Ascending aorta (tissue), 2 donors: ENCODE measurements at regions not wholly inside any gene's neighbourhood (a gene's known extent, or its start where the extent isn't known, plus 50 kb on each side); places are given as distances from the start of the nearest gene placed in this dataset.

Source experiments
- DNase-seq, 2 donors: peaks; one replicate each; pipeline ENCODE4 v3.0.0-alpha.2; 2019; ENCODE audit warnings: low spot score in 2 of 2
- H3K27ac ChIP-seq, 2 donors: fragments of 200-600 bp; sonication (generic); one replicate each; pipeline ENCODE4 v1.5.1; 2016 to 2017; ENCODE audit warnings: mild to moderate bottlenecking in 1 of 2
- H3K27me3 ChIP-seq: fragments of 200-600 bp; sonication (generic); one replicate; pipeline ENCODE4 v1.5.1; 2017
- H3K36me3 ChIP-seq, 2 donors: fragments of 200-600 bp; sonication (generic); one replicate each; pipeline ENCODE4 v1.5.1; 2016
- H3K4me1 ChIP-seq, 2 donors: fragments of 200-600 bp; sonication (generic); one replicate each; pipeline ENCODE4 v1.5.1; 2016 to 2017; ENCODE audit warnings: mild to moderate bottlenecking in 1 of 2
- H3K4me3 ChIP-seq, 2 donors: fragments of 200-600 bp; sonication (generic); one replicate each; pipeline ENCODE4 v1.5.1; 2016 to 2017; ENCODE audit warnings: mild to moderate bottlenecking in 1 of 2
- H3K9me3 ChIP-seq, 2 donors: fragments of 200-600 bp; sonication (generic); one replicate each; pipeline ENCODE4 v1.5.1; 2016
- CTCF ChIP-seq, 3 experiments: fragments of 200-600 bp in 2 of 3; fragments of 450-650 bp in 1 of 3; sonication (generic) in 2 of 3; IDR thresholded peaks; one replicate each; pipeline ENCODE4 v1.5.1; 2016 to 2019; ENCODE audit warnings: antibody characterized with exemption in 3 of 3, mild to moderate bottlenecking in 1 of 3, moderate library complexity in 1 of 3
- intact Hi-C: fragments of 100-400 bp; cut with DNase I; formaldehyde crosslinking; loops from one replicate; pipeline ENCODE4 v1.15.1; 2023

GRCh38 chr13:87078947-87079795 is 592.0 kb upstream of the SLITRK5 start:
- H3K27ac ChIP-seq = no peak overlapping the region
- intact Hi-C loops = no loop called here
- no peaks in the 10 kb centered on the region for H3K27me3 ChIP-seq
- no peak for TF ChIP-seq CTCF (IDR thresholded peaks at IDR 0.05)
- no peak overlapping the region for H3K4me3 ChIP-seq
- H3K4me1 ChIP-seq = no peaks in the 10 kb centered on the region
- no peak for DNase-seq
- H3K36me3 ChIP-seq = no peaks in the 10 kb centered on the region
- H3K9me3 ChIP-seq = no peaks in the 10 kb centered on the region

GRCh38 chr13:87080100-87080779 is 590.9 kb upstream of the SLITRK5 start:
- no peak for DNase-seq
- intact Hi-C loops = no loop called here
- Histone ChIP-seq H3K27me3 (no peaks in the 10 kb centered on the region), H3K4me1 (no peaks in the 10 kb centered on the region), H3K36me3 (no peaks in the 10 kb centered on the region), H3K9me3 (no peaks in the 10 kb centered on the region), H3K27ac (no peak overlapping the region), H3K4me3 (no peak overlapping the region)
- no peak for TF ChIP-seq CTCF (IDR thresholded peaks at IDR 0.05)

GRCh38 chr13:87084192-87084591 is 587.0 kb upstream of the SLITRK5 start:
- no peak overlapping the region for H3K27ac ChIP-seq
- DNase-seq = no peak
- intact Hi-C loops = no loop called here
- H3K4me3 ChIP-seq = no peak overlapping the region
- no peak for TF ChIP-seq CTCF (IDR thresholded peaks at IDR 0.05)
- no peaks in the 10 kb centered on the region for H3K27me3 ChIP-seq
- H3K4me1 ChIP-seq = no peaks in the 10 kb centered on the region
- no peaks in the 10 kb centered on the region for H3K36me3 ChIP-seq
- no peaks in the 10 kb centered on the region for H3K9me3 ChIP-seq

GRCh38 chr13:87087741-87088140 is 583.4 kb upstream of the SLITRK5 start:
- intact Hi-C loops = no loop called here
- no peak for DNase-seq

GRCh38 chr13:87089391-87089790 is 581.8 kb upstream of the SLITRK5 start:
- Histone ChIP-seq H3K36me3 (no peaks in the 10 kb centered on the region), H3K27me3 (no peaks in the 10 kb centered on the region), H3K4me1 (no peaks in the 10 kb centered on the region), H3K27ac (no peak overlapping the region), H3K4me3 (no peak overlapping the region), H3K9me3 (no peaks in the 10 kb centered on the region)
- intact Hi-C loops = no loop called here
- no peak for DNase-seq
- no peak for TF ChIP-seq CTCF (IDR thresholded peaks at IDR 0.05)

More at GRCh38 chr13:87087741-87088140, 583.4 kb upstream of the SLITRK5 start:
- Histone ChIP-seq H3K4me3 (no peak overlapping the region), H3K27me3 (no peaks in the 10 kb centered on the region), H3K9me3 (no peaks in the 10 kb centered on the region), H3K36me3 (no peaks in the 10 kb centered on the region), H3K27ac (no peak overlapping the region), H3K4me1 (no peaks in the 10 kb centered on the region)
- TF ChIP-seq CTCF (IDR thresholded peaks at IDR 0.05) = no peak
